HG03060 (cell line): ENCODE measurements at regions not wholly inside any gene's neighbourhood (a gene's known extent, or its start where the extent isn't known, plus 50 kb on each side); places are given as distances from the start of the nearest gene placed in this dataset.
"Not testable (repeated sequence)": the region's sequence is repeated elsewhere in the genome, so short reads cannot be mapped to it uniquely, and the experiment has no call there.

ENCODE experiments used
- ATAC-seq: cut with Tn5 transposase; IDR thresholded peaks from one replicate; pipeline ENCODE4 v1.9.1; 2021; ENCODE audit warnings: low read depth, moderate number of reproducible peaks; ENCODE audit not compliant: unreplicated experiment

DNA sequence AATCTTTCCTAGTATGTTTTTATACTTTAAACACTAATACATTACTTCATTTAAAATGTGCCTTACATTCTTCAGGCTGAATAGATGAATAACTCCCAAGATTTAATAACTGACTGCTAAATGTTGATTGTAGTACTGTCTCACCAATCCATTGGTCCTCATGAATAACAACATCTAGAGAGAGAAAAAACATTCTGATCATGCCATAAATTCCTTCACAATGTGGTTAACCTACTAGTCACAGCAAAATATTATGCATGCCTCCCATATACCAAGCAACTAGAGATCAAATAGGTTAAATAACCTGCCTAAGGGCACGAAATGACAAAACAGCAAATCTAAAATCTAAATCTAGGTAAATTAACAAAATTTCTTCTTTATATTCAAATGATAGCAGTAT is 66.2 kb downstream of the SYT15 start:
- not testable (repeated sequence) for ATAC-seq

DNA sequence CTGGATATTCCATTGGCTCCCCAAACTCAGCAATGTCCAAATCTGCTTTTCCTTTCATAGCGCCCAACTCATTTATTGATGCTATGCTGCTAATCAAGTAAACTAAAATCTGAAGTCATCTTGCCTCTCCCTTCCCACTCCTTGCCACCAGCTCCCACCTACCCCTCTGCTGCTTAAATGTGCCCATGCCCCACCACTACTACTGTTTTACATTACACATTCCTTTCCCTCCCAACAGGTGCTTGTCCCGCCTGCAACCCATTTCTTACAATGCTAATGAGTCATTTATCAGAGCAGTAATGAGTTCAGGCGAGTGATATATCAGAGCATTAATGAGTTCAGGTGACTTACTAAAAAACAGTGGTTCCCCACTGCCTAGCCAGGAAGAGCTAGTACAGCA is 67.2 kb downstream of the SYT15 start:
- ATAC-seq = not testable (repeated sequence)

DNA sequence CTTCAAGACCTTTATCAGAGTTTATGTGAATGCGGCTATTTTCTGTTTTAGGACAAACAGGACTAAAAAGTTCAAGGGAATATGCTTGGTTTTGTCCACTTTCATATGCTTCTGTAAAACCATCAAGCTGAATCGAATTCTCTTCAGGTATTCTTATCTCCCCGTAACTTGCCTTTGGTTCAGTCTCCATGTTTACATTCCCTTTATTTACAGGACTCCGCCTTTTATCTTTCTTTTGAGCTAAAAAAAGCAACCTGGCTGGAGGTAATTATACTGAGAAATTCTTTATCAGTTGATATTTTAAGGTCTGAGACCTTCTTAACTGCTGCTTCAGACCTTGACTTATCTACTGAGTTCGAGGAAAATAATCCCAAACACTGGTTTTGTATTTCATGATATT is 72.0 kb downstream of the SYT15 start:
- ATAC-seq = not testable (repeated sequence)

DNA sequence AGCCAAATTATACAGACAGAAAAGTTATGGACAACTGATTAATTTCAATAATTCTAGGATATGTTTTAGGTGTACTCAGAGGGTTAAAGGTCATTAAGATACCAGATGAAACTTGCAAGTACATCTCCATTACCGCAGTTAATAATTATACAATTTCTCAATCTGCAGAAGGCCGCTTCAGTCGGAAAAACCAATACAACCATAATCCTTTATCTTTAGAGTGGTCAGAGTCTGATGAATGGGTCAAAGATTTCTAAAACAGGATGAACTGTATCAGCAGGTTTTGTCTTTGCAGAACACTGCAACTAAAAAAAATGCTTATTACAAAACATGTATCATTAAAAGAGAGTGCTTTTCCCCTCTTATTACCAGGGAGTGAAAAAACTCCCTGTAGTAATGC is 78.5 kb downstream of the SYT15 start:
- not testable (repeated sequence) for ATAC-seq

DNA sequence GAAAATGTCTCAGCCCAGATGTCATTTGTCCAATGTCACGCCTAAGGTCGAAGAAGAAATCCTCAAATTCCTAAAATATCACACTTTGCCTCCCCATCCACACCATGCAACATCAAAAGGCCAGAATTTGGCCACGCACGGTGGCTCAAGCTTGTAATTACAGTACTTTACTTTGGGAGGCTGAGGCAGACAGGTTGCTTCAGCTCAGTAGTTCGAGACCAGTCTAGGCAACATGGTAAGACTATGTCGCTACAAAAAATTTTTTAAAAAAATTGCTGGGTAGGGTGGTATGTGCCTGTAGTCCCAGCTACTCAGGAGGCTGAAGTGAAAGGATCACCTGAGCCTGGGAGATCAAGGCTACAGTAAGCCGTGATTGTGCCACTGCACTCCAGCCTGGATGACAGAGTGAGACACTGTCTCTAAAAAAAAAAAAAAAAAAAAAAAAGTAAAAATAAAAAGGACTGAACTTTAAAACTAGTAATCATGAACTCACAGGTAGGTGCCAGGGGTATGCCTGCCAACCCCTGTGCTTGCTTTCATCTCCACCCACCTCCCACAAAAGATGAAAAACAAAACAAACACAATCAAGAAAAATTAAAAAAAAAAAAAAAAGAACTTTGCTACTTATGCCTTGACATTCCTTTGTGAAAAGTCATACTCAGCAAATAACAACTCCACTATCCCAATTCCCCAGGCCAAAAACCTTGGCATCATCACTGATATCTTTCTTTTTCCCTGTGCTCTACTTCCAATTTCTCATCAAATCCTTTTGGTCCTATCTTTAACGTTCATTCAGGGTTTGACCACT is 81.3 kb downstream of the SYT15 start:
- ATAC-seq = not testable (repeated sequence)

DNA sequence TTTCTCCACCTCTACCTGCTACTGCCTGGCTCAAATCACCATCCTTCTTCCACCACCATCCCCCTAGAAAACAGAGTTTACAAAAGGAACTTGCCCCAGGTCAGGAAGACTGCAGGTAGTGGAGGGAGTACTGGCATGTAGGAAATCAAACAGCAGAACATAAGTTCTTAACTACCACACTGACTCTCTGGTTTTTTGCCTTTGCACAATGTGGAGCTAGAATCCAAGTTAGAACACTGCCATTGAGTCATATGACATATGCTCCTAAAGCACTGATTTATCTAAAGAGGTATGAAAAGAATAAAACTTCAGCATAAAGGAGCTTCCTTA is 81.9 kb downstream of the SYT15 start:
- ATAC-seq = not testable (repeated sequence)

DNA sequence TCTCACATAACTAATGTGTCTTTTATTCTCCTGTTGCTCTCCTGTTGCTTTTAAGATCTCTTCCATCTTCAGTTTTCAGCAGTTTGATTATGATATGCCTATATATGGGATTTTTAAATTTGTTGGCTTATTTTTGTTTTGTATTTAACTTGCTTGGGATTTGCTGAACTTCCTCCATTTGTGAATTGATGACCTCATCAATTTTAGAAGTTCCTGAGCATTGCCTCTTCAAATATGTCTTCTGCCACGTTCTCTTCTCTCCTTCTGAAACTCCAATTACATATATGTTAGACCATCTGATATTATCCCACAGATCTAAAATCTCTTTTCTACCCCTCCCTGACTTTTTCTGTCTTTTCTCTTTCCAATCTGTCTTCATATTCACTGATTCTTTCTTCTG is 86.6 kb downstream of the SYT15 start:
- ATAC-seq = not testable (repeated sequence)

DNA sequence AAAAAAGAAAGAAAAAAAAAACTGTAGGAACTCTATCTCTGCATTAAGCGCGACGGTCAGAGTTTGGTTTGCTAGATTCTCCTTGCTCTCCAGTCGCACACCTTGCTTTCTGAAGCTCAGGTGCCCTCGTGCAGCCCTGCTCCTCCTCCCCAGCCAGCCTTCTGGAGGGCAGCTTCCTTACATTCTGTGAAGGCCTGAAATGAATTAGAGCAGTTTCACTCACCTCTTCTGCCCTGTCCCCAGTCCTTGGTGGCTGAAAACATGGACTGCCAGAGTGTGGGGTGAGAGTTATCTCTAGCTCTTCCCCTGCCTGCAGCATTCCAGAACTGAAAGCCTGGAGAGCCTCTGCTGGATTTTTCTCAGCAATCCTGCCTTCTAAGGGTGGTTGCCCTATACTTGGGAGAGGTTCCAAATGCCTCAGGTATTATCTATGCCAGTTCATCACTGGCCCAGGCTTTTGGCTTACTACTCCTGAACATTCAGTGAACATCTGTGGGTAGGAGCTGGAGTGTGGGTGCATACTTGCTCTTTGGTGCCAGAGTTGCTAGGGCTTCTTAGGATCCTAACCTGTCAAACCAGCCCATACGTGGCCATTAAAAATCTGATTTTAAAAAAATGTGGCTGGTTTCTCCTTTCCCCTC is 89.5 kb downstream of the SYT15 start:
- ATAC-seq = not testable (repeated sequence)

DNA sequence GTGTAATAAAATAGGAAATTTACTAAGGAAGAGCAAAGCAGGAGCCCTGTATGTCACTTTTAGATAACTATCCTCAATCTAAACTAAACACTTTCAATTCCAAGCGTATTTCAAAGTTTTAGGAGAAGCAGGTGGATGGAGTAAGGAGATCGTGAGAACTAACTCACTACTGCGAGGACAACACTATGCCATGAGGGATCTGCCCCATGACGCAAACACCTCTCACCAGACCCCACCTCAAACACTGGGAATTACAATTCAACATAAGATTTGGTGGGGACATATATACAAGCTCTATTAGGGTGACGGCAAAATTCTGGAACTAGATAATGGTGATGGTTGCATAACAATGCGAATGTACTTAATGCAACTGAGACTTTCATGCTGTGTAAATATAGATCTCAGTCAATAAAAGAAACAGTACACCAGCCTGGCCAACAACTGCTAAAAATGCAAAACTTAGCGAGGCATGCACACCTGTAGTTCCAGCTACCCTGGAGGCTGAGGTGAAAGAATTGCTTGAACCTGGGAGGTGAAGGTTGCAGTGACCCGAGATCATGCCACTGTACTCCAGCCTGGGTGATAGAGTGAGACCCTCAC is 99.0 kb downstream of the SYT15 start:
- ATAC-seq = not testable (repeated sequence)

DNA sequence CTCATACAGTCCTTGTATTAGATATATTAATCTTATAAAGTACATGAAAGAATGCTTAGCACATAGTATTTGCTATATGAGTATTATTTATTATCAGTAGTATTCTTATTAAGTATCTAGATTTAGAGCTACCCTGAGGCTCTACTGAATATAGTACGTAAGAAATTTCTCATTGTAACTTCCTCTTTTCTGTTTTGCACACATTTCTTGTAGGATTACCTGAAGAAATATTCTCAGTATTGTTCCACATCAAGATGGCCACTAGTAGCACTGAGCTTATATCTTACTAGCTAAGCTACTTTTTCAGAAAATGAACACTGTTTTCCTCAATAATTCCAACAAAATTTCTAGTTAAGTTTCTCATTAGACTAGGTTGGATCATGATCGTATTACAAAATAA is 112.5 kb downstream of the SYT15 start:
- not testable (repeated sequence) for ATAC-seq

DNA sequence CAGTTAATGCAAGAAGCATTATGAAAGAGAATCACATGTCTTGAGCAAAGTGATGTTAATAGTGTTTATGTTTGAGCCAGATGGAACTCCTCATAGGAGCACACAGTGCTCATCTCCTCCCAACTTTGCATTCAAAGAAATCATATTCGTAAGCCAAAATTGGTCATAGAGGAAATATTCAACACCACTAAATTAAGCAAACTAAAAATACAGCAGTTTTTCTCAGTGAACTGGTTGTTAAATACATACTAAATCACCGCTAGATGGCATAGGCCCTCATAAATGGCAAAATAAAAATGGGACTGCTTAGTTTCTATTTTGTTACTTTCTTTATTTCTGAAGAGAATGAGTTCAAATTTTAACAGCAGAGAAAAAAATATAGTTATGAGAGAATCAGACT is 114.3 kb downstream of the SYT15 start:
- ATAC-seq = not testable (repeated sequence)

DNA sequence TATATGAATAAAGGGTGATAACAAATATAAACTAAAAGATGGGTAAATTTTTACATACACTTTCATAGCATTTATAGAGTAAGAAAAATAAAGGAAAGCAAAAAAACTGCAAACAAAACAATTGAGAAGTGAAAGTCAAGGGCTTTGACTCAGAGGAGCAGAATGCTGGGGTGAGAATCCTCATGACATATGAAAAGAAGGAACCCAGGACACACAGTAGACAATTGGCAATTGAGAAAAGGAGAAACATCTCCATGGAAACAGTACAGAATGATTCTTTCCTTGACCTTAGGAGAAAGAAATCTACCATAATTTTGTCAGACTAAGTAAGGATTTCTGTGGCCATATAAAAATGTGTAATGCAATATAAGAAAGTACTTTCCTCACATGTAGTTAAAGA is 138.3 kb downstream of the SYT15 start:
- not testable (repeated sequence) for ATAC-seq

DNA sequence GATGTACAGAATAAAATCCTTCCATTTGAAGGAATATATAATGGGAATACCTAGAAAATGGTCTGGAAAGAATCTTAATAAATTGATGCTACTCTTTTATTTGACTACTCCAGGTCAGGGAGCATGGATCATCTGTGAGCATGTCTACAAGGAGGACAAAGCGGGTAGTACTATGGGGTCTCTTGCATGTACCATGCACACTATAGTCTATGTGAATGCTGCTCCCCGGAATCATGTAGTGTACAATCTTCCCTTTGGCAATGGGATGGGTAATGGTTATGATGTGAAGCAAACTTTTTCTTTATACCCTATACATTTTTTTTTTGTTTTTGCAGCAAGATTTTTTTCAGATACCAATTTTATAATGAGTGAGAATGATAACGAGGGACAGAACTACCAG is 139.1 kb downstream of the SYT15 start:
- not testable (repeated sequence) for ATAC-seq

DNA sequence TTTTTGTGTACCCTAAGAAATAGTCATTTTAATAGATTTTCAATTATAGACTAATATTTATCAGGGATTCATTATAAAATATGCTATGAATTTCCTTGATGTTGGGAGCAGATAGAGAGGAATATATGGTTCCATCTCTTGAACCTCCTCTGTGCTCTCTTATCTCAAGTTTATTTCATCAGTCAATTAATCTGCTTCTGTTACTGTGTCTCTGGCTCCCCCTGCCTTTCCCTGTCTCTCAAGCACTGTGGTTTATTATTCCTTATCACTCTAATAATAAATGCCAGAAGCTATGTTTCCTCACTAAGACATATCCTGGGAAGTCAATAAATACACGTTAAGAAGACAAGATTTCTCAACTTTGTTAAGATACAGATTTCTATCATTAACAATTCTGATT is 141.5 kb downstream of the SYT15 start:
- ATAC-seq = not testable (repeated sequence)

DNA sequence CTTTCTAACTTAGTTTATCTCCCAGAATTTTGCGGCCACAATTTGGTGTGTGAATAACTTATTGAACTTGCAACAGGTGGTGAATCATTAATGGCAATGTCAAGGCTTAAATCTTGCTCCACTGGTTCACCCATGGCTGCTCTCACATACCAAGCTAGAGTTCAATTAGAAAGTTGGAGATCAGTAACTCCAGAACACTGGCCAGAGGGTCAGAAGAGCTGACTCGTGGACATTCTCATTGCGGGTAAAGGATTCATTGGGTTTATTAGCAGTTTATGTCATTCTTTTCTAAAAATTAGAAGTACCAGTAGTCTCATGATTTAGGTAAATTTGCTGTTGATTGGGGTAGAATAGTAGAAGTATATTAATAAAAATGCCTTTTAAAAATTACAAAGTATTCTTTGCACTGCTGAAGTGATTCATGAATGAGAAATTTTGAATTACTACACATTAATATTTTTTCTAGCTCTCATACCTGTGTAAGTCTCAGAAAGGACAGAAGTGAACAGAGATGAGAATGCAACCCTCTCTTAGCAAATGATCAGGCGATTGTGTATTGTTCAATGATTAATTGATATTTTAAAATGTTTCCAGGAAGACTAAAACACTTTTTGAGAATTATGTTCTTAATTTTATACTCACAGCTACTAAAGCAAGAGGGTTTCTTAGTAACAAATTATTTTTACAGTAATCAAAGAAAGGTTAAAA is 142.0 kb downstream of the SYT15 start:
- not testable (repeated sequence) for ATAC-seq

DNA sequence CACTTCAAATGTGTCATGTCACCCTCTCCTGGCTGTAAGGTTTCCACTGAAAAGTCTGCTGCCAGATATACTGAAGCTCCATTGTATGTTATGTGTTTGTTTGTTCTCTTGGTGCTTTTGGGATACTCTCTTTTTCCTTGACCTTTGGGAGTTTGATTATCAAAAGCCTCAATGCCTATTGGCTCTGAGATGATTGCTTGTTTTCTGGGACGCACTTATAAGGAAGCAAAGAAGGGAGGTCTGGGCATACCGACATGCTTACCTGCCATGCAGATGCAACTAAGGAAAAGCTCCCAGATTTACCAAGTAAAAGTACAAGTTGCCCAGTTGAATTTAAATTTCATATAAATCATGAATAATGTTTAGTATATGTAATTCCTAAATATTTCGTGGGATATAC is 145.3 kb downstream of the SYT15 start:
- ATAC-seq = not testable (repeated sequence)

DNA sequence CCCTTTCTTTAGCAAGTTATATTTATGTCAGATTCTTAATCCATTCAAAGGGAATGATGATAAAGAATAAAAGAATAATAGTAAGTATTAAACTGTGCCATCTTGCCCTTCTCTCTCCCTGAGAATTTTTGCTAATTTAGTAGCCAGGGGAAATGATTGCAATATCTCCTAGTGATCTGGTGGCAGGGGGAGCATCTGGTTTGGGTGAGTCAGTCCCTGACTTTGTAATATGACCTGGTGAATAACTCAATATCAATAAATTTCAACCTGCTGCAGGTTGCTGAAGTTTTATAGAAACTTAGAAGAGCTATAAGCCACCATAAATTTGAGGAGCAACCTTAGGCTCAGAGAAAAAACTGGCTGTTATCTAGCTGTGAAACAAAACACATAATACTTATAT is 149.4 kb downstream of the SYT15 start:
- ATAC-seq = not testable (repeated sequence)

DNA sequence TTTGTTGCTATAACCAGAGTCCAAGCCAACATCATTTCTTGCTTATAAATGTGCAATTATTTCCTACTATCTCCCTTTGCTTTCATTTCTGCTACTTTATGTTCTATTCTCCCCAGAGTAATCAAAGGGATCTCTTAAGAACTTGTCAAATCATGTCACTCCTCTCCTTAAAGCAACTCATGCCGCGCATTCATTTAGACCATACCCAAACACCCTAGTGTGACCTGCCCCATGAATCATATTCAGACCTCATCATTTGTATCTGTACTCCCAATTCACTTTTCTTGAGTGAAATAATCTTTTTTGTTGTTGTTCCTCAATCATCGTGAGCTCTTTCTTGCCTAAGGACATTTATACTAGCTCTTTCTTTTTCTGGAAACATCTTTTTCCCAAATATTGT is 151.8 kb downstream of the SYT15 start:
- not testable (repeated sequence) for ATAC-seq

DNA sequence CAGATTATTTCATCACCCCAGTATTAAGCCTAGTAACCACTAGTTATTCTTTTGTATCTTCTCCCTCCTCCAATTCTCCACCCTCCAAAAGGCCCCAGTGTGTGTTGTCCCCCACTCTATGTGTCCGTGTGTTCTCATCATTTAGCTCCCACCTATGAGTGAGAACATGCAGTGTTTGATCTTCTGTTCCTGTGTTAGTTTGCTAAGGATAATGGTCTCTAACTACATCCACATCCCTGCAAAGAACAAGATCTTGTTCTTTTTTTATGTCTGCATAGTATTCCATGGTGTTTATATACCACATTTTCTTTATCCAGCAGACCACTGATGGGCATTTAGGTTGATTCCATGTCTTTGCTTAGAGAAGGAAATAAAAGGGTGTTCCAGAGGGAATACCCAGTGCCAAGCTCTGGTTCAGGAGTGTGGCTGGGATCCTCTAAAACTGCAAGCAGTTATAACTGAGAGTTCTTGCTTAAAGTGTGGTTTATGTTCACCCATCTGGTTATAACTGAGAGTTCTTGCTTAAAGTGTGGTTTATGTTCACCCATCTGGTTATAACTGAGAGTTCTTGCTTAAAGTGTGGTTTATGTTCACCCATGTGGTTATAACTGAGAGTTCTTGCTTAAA is 154.8 kb downstream of the SYT15 start:
- ATAC-seq = not testable (repeated sequence)

DNA sequence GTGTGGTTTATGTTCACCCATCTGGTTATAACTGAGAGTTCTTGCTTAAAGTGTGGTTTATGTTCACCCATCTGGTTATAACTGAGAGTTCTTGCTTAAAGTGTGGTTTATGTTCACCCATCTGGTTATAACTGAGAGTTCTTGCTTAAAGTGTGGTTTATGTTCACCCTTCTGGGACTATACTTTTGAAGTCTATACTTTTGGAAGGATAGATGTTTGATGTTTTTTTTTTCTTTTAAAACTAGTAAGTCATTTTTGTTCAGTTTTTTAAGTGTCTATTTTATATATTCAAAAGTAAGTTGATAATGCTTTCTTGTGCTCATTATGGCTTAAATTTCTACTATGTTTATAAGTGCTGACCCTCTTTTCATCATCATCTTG is 155.3 kb downstream of the SYT15 start:
- ATAC-seq = not testable (repeated sequence)

DNA sequence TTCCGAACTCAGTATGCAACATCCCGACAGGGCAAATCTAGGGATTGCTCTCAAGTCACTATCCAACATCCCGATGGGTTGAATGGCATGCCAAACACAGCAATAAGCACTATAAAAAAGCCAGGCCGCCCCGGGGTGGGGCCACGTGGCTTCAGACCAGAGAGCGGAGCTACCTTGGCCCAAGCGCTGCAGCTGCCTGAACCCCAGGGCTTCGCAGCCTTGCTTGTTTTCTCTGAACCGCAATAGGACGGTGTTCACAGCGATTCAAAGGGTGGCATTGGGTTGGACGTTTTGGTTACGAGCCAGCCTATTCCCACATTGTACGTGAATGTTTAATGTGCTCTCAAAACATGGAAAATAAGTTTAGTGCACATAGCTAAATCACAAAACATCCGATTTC is 161.0 kb downstream of the SYT15 start:
- not testable (repeated sequence) for ATAC-seq
